ENCODE measurements at regions not wholly inside any gene's neighbourhood (a gene's known extent, or its start where the extent isn't known, plus 50 kb on each side); places are given as distances from the start of the nearest gene placed in this dataset.

GRCh38 chr6:92166666-92167065 lies 1252.7 kb downstream of the EPHA7 start:
- DNase-seq (ENCODE audit: low read depth, low spot score) = no peak

- no peak for DNase-seq (ENCODE audit: low read depth, low spot score)
These were observed 1257.4 kb downstream of the EPHA7 start for GRCh38 chr6:92161953-92162352.

DNA sequence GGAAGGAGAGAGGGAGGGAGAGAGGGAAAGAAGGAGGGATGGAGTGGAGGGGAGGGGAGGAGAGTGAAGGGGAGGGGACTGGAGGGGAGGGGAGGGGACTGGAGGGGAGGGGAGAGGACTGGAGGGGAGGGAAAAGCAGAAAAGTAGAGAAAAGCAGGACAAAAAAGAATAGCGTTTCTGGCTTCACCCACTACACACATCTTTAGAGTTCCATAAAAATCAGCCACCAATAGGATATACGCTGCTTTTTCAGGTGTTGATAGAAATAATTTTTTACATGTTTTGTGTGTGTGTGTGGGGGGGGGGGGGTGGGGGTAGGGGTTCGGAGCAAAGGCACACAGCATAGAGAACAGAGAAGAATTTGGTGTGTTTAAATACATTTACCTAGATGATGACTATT lies 1259.1 kb downstream of the EPHA7 start:
- no peak for DNase-seq (ENCODE audit: low read depth, low spot score)

- no peak for DNase-seq (ENCODE audit: low read depth, low spot score)
These were observed 1260.3 kb downstream of the EPHA7 start for GRCh38 chr6:92159046-92159445.

- no peak for DNase-seq (ENCODE audit: low read depth, low spot score)
These were observed 1268.8 kb downstream of the EPHA7 start for GRCh38 chr6:92150553-92150952.

DNA sequence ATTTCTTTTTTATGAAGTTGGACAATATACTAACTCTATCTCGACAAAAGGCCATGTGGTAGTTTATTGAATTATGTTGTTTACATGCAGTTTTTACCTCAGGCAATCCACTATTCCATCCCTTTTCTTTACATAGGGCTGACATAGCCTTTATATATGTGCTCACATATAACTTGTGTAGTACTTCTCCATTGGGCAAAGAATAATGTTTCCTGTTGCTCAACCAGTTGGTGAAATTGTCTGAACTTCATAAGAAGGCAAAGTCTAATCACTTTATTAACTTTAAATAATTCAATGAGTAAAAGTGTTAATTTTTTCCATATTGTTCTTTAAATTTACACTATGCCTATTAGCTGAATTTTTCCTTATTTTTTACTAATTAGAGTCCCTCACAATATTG lies 1272.1 kb downstream of the EPHA7 start:
- no peak for DNase-seq (ENCODE audit: low read depth, low spot score)

DNA sequence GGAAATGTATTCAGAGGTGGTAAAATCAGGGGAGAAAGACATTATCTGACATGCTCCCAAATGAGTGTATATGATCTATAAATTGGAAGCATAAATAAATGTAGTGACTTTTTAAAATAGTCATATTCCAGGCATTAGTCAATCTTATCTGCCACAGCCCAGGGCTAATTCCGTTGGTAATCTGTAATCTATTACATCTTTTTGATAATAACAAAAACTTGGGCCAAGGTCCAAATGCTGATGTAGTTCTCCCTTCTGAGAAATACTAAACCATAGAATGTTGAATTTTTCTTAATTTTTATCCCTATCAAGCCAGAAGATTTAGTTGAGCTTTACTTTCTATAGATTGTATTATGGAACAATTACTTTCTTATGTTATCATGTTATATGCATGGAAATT lies 1279.8 kb downstream of the EPHA7 start:
- no peak for DNase-seq (ENCODE audit: low read depth, low spot score)

DNA sequence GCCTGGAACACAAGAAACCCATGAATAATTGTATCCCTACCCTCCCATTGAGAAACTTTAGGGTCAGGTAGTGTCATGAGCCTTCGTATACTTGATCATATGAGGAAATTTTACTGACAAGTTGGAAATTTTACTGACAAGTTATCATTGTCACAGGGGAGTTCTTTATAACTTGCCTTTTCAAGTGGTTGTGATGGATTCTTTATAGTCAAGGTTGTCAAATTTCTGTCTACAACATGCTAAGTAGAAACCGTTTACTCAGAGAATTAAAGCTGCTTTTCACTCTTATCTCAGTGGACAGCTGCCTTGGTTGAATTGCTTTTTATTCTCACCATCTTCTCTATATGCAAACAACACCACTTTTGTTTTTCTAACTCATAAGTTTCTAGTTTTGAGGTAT lies 1286.4 kb downstream of the EPHA7 start:
- no peak for DNase-seq (ENCODE audit: low read depth, low spot score)

DNA sequence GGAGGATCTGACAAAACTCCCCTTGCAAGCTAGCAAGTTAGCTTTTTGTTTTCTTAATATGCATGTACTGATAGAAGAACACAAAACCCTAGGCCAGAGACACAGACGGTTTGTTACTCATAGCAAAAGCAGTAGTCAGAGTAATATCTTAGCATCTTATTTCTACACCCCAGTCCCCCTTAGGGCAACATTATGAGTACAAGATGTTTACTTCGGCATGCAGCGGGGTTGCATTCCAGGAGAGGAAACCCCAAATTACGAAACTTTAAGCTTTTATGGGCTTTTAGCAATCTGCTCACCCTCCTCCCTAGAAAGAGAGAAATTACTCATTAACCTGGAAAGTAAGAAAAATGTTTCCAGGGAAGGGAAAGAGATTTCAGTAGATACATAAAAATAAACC lies 1286.9 kb downstream of the EPHA7 start:
- no peak for DNase-seq (ENCODE audit: low read depth, low spot score)

DNA sequence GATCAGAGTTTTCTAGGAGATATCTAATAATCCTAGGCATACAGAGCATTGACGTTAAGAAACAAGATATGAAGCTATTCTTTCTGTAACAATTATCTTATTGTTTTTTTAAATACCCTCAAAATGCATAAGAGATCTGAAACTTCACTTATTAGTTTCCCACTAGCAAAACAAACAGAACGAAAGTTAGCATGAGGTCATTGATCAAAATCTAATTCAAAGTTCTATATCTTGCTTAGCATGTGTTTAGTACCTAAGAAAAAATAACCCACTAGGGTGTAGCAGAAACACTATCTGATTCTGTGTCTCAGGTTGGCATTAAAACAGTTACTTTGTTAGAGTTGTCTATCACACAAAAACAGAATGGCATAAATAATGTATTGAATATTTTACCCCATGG lies 1288.4 kb downstream of the EPHA7 start:
- DNase-seq (ENCODE audit: low read depth, low spot score) = no peak

DNA sequence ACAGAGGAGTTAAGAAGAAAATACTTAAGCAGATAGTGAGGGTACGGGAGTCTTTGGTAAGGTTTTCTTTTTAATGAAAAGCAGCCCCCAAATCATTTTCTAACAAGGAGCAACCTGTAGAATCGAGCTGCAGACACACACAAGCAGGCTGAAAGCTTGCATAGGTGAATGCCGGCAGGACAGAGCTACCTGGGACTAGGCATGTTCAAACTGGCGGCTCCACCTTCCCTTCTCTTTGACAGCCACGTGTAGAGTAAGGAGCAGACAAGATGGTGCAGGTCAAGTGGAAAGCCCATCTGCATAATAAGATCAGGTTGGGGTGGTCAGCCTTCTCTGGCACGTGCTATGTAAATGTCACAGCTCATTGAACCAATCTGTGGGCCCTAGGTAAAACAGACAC lies 1292.4 kb downstream of the EPHA7 start:
- DNase-seq (ENCODE audit: low read depth, low spot score) = no peak

- DNase-seq (ENCODE audit: low read depth, low spot score) = no peak
These were observed 1293.3 kb downstream of the EPHA7 start for GRCh38 chr6:92126088-92126487.

- DNase-seq (ENCODE audit: low read depth, low spot score) = peak; percentile 4
These were observed 1293.7 kb downstream of the EPHA7 start for GRCh38 chr6:92125681-92126080.

- DNase-seq (ENCODE audit: low read depth, low spot score) = peak; percentile 32
These were observed 1295.1 kb downstream of the EPHA7 start for GRCh38 chr6:92124200-92124651.

- DNase-seq (ENCODE audit: low read depth, low spot score) = peak; percentile 18
These were observed 1296.6 kb downstream of the EPHA7 start for GRCh38 chr6:92122746-92123145.

GRCh38 chr6:92121228-92121627 lies 1298.1 kb downstream of the EPHA7 start:
- no peak for DNase-seq (ENCODE audit: low read depth, low spot score)

- DNase-seq (ENCODE audit: low read depth, low spot score) = no peak
These were observed 1301.6 kb downstream of the EPHA7 start for GRCh38 chr6:92117800-92118199.

GRCh38 chr6:92114797-92115196 lies 1304.6 kb downstream of the EPHA7 start:
- DNase-seq (ENCODE audit: low read depth, low spot score) = peak; percentile 47

DNA sequence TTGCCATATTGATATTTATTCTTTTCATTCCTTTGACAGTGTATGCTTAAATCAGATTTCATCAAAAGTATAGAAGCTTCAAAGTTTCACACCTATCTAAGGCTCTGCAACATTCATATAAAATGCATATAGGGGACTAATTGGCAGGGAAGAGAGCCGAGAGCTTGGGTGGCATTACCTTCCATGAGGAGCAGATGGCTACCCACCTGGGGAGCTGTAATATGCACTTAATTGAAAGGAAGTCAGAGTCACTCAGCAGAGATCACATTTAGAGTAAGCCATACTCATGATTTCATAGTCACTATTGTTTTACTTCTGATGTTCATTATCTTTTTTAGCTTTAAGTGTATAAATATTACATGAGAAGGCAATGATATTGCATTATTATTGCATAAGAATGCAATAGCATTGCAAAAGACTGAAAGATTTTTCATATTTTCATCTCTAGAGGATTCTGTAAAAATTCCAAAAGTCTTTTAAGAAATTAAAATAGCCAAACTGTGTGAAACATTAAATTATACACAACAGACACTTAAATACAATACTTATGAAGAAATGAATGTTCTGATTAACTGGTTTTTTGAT lies 1305.2 kb downstream of the EPHA7 start:
- no peak for DNase-seq (ENCODE audit: low read depth, low spot score)

- DNase-seq (ENCODE audit: low read depth, low spot score) = no peak
These were observed 1308.0 kb downstream of the EPHA7 start for GRCh38 chr6:92111386-92111785.

- no peak for DNase-seq (ENCODE audit: low read depth, low spot score)
These were observed 1309.0 kb downstream of the EPHA7 start for GRCh38 chr6:92110403-92110802.

- no peak for DNase-seq (ENCODE audit: low read depth, low spot score)
These were observed 1309.4 kb downstream of the EPHA7 start for GRCh38 chr6:92109956-92110355.

GRCh38 chr6:92109256-92109655 lies 1310.1 kb downstream of the EPHA7 start:
- DNase-seq (ENCODE audit: low read depth, low spot score) = no peak

DNA sequence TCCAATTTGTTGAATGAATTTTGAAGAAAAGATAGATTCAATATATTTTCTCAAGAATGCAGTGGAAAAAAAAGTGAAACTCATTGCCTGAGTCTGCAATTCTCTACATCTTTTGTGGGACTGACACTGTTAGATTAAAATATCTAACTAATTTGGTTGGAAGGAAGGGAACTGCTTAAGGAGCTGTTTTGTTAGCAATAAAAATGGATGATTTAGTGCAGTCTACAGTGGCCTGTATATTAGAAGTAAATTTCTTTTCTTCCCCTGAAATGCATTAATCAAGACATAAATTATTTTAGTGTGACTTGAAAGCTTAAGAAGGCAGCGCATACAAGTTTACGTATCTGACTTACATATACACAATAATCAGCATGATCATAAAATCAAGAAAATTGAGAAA lies 1332.6 kb downstream of the EPHA7 start:
- DNase-seq (ENCODE audit: low read depth, low spot score) = no peak
